Liver (tissue), 3 donors: ENCODE measurements at regions not wholly inside any gene's neighbourhood (a gene's known extent, or its start where the extent isn't known, plus 50 kb on each side); places are given as distances from the start of the nearest gene placed in this dataset.

ENCODE experiments used
- CTCF ChIP-seq: fragments of 150-350 bp; IDR thresholded peaks from 2 replicates; pipeline ENCODE4 v1.5.1; 2017; ENCODE audit warnings: improper control_type of control experiment, low read depth, low read length; ENCODE audit not compliant: missing input control
- HNF4G ChIP-seq: IDR thresholded peaks from 2 replicates; pipeline ENCODE4 v1.6.1; 2016; ENCODE audit warnings: antibody characterized with exemption
- SP1 ChIP-seq: IDR thresholded peaks from 2 replicates; pipeline ENCODE4 v1.6.1; 2018; ENCODE audit warnings: antibody characterized with exemption, mild to moderate bottlenecking
- TF ChIP-seq, protein P1 (sequence below): IDR thresholded peaks from 2 replicates; pipeline ENCODE4 v1.6.1; 2016; ENCODE audit warnings: antibody characterized with exemption
- donor health status: healthy.
- donor health status: healthy.

DNA sequence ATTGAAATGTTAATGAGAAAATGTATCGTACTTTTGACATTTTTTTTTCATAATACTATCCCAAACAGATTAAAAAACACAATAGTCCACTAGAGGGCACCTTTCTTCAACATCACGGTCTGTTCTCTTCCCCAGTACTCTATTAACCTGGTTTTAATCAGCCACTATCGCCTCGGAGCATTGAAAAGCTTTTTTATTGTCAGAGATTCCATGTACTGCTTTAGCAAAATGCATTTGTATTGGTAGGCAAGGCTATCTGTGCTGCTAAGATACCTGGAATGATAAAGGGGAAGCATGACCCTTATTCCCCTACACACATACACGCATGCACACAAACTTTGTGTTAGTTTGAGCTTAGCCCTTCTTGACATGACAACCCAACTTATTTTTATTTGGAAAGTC, 160.1 kb upstream of the IL12A start:
- TF ChIP-seq CTCF (peak; percentile 44), SP1 (no peak), HNF4G (no peak)
- TF ChIP-seq, protein P1, sequence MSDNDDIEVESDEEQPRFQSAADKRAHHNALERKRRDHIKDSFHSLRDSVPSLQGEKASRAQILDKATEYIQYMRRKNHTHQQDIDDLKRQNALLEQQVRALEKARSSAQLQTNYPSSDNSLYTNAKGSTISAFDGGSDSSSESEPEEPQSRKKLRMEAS: no peak
